Activated CD4-positive, alpha-beta T cell treated with anti-CD3 and anti-CD28 coated beads, Interleukin-2, Interleukin-4, amounts not matched to agents 100 ng/mL and 50 ng/mL, durations not matched to agents 16 hours and 8 hours (primary cell): ENCODE measurements at regions not wholly inside any gene's neighbourhood (a gene's known extent, or its start where the extent isn't known, plus 50 kb on each side); places are given as distances from the start of the nearest gene placed in this dataset.

Experiments used
- DNase-seq: peaks from one replicate; pipeline ENCODE4 v3.0.0-alpha.2; 2020; ENCODE audit warnings: low spot score

DNA sequence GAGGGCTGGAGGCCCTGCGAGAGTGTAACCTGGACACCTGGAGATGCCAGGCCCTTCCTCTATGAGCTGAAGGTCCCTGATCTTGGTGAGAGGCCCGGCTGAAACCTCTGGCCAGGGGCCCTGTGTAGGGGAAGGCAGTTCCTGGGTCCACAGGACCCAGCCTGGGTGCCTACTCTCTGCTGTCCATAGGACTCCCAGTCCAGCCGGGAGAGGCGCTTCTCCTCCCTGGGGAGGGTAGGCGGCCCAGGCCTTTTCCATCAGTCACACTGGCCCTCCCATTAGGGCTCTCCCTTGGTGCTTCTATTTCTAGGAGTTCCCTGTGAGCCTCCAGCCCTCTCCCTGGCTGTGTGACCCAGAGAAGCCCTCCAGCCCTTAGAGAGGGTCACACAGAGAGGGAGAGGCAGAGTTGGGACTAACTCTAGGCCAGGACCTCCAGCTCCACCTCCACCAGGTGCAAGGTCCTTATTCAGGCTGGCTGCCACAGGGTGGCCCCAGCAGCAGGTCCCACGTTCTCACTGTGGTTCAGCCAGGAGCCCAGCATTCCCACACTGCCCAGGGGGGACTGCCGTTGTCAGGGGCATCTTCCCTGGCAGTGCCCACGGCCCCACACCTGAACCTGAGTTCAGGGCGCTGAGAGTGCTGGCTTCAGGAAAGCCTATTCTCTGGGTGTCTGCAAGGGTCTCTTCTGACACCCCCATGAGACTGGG is 146.8 kb downstream of the SMAD6 start:
- no peak for DNase-seq

- no peak for DNase-seq
Observed at GRCh38 chr15:66849393-66849745, 147.3 kb downstream of the SMAD6 start.

GRCh38 chr15:66849746-66850077 is 147.7 kb downstream of the SMAD6 start:
- no peak for DNase-seq

DNA sequence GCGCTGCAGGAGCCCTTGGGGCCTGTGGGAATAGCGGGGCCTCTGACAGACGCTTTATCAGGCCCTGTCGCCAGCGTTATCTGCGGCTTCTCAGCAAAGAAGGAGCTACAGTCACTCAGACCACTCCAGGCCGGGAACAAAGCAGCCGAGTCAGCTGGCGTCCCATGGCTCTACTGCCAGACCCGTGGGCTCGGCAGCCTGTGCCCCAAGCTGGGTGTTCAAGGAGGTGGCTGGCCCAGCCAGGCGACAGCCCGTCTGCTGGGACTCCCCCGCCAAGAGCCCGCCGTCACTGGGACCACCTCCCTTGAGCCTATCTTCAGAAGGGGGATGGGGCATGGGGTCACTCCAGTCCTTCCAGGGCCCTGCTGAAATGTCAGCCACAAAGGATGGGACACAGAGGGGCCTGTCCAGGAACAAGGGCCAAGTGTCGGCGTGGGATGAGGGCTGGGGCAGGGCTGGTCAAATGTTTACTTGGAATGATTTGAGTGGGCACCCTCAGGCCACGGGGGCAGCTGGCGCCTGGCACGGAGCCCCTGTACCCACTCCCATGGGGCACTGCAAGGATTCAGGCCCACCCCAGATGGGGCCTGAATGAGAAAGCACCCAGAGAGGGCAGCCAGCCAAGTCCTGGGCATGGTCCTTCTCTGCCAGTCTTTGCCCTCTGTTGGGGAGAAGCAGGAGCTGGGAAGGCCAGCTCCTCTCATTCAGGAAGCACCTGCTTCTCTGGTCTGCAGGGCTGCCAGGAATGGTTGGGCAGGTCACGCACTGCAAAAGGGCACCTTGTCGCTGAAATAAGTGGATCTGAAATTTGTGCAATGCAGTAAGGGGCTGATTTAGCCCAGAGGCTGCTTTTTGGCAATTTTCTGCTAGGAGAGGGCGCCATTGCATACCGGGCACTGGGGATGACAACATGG is 148.3 kb downstream of the SMAD6 start:
- no peak for DNase-seq

GRCh38 chr15:66850996-66851310 is 148.9 kb downstream of the SMAD6 start:
- DNase-seq = no peak

GRCh38 chr15:66851311-66852063 is 149.5 kb downstream of the SMAD6 start:
- DNase-seq = peak; percentile 80

- DNase-seq = no peak
Observed at GRCh38 chr15:66852064-66852905, 150.2 kb downstream of the SMAD6 start.

- DNase-seq = no peak
Observed at GRCh38 chr15:66854012-66854965, 152.3 kb downstream of the SMAD6 start.

GRCh38 chr15:66855041-66855440 is 153.0 kb downstream of the SMAD6 start:
- DNase-seq = no peak

GRCh38 chr15:66857694-66858093 is 155.7 kb downstream of the SMAD6 start:
- no peak for DNase-seq

DNA sequence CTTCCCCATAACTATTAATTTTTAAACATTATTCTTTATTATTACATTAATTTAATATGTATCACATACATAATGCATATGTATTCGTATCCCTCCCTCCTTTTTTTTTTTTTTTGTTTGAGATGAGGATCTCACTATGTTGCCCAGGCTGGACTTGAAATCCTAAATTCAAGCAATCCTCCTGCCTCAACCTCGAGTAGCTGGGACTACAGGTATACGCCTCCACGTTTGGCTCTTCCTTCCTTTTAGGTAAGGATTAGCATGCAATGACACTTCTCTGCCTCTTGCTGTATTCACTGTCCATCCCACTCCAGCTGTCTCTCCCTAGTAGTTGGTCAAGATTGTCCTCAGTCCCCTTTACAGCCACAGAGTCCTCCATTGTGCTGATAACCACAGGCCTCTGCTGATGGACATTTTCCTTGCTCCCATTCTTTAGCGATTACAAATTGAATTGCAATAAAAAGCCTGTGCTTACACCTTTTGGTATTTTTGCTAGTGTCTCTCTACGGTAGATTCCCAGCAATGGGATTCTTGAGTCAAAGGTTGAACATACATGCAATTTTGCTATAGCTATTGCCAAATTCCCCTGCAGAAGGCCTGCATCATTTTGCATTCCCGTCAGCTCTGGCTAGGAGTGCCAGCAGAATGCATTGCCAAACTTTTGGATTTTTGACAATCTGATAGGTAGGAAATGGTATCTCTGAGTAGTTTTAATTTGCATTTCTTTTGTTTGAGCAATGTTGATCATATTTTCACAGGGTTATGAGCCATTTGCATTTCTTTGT is 156.6 kb downstream of the SMAD6 start:
- no peak for DNase-seq

- no peak for DNase-seq
Observed at GRCh38 chr15:66859688-66860253, 157.7 kb downstream of the SMAD6 start.

DNA sequence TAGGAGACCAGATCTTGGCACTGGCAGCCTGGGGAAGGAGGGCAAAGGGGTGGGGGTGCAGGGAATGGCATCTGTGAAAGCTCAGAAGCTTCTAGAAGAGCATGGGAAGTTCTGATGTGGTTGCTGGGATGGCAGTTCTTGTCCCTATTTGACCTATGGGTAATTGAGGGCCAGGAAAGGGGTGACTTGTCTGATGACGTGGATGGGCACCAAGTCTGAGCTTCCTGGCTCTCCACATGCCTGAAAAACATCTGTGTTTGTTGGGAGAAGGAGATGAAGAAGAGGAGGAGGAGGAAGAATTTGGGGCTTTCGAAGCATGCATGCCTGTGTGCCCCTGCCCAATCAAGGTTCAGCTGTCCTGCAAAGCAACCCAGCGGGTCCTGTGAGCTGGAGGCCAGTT is 158.8 kb downstream of the SMAD6 start:
- no peak for DNase-seq

DNA sequence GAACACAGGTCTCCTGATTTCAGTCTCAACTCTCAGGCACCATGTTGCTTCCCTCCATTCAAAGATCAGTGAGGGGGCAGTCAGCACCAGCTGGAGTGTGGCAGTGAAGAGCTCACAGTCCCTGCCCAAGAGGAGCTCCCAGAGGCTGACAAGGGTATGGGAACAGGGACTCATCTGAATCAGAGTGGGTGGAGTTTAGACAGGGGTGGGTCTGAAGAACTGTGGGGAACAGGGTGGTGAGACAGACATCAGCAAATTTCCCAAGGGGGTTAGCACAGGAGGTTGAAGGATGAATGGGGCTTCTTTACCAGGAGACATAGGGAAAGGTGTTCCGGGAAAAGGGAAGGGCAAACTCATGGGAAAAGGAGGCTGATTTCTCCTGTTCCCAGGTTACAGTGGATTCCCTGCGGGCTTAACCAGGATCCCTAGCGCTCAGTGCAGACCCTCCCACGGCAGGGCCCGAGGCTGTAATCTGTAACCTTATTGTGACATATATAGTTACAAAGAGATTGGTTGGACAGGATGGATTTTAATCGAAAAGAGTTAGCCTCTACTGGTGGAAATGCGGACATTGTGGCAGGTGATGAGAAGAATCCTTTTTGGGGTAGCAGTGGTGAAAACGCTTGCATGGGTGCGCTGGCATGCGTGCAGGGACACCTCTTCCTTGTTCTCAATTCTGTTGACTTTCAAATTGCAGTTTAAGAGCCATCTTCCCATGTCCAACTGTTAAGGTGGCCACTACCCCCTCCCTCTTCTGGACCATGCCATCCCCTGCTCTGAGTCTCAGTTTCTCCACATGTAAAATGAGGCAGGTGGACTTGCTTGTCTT is 160.3 kb downstream of the SMAD6 start:
- no peak for DNase-seq

- peak; percentile 79 for DNase-seq
Observed at GRCh38 chr15:66862940-66863335, 160.9 kb downstream of the SMAD6 start.

- DNase-seq = no peak
Observed at GRCh38 chr15:66863390-66864085, 161.5 kb downstream of the SMAD6 start.

DNA sequence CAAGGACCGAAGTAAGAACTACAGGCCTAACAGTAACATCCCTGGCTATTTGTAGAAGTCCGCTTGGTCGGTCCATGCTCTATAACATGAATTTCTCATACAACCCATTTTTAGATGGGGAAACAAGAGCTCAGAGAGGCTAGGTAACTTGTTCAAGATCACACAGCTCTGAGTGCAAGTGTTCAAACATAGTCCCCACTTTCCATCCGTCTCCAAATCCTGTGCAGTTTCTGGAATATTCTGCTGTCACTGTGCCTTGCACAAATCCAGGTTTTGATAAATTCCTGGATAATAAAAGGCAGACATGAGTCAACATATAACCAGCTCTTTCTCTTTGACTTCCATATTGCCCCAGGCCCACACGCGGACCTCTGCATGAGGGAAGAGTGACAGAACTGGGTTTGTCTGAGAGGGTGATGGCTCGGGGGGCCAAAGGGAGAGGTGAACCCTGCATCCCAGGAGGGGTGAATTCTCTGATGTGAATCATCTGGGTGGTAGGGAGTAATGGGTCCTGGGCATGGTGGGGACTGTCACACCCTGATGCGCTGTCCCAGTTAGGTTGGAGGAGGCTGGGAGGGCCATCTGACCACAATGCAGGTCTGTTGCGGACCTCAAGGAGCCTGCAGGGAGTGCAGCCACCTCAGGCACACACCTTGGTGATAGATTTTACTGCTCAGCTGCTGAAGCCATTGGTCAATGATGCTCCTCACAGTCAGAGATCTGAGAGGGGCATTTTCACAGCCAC is 162.2 kb downstream of the SMAD6 start:
- DNase-seq = no peak
